GM12878 (cell line): ENCODE measurements at regions not wholly inside any gene's neighbourhood (a gene's known extent, or its start where the extent isn't known, plus 50 kb on each side); places are given as distances from the start of the nearest gene placed in this dataset.

Experiments
- ATAC-seq: fragments of 200-7000 bp; cut with Tn5 transposase; 3 replicates; pipeline ENCODE4 v1.9.1; 2020; ENCODE audit warnings: mild to moderate bottlenecking, moderate library complexity
- BruUV-seq: library from RNA; stranded (reverse); fragments of 400-500 nt; replicated peaks from 2 replicates; lab custom pipeline; 2021; lab: Mats Ljungman, UMichigan
- CTCF ChIA-PET: fragments of 300-600 bp; sonication (Branson Sonifier 250); formaldehyde crosslinking; extraction: SDS; loops from one replicate; lab custom pipeline; 2021; ENCODE audit warnings: inconsistent platforms; lab: Yijun Ruan, JAX
- POLR2A ChIA-PET: fragments of 350-600 bp; formaldehyde crosslinking; extraction: SDS; loops from one replicate; lab custom pipeline; 2021; ENCODE audit warnings: inconsistent platforms; lab: Charles Lee
- RAD21 ChIA-PET: fragments of 300-600 bp; sonication (Branson Sonifier 250); formaldehyde crosslinking; loops from one replicate; lab custom pipeline; 2023; ENCODE audit warnings: antibody characterized with exemption; ENCODE audit not compliant: unreplicated experiment; lab: Charles Lee
- SMC1A ChIA-PET: fragments of 300-600 bp; sonication (Branson Sonifier 250); formaldehyde crosslinking; loops from one replicate; lab custom pipeline; 2023; ENCODE audit not compliant: unreplicated experiment, uncharacterized antibody; lab: Charles Lee
- DNase-seq: peaks from one replicate; pipeline ENCODE4 v3.0.0-alpha.2; 2011; ENCODE audit warnings: low read depth, low spot score
- FAIRE-seq: peaks from 3 replicates; lab custom pipeline; 2011; peaks lifted over from hg19 to GRCh38; lab: Jason Lieb, UNC
- H2AFZ ChIP-seq: 2 replicates; pipeline ENCODE4 v1.6.0; 2011; ENCODE audit warnings: low read depth, low read length, control low read depth; ENCODE audit not compliant: control insufficient read depth
- H3K27ac ChIP-seq: 2 replicates; pipeline ENCODE4 v1.5.1; 2011; ENCODE audit warnings: control low read depth; ENCODE audit not compliant: control insufficient read depth, insufficient read depth
- H3K27me3 ChIP-seq, 2 experiments: replicated peaks in 1 of 2; 2 replicates each; pipeline versions ENCODE4 v1.6.0 to v1.6.1; 2011; ENCODE audit warnings: low read length in 1 of 2; ENCODE audit not compliant: control insufficient read depth in 2 of 2, insufficient read depth in 2 of 2
- H3K36me3 ChIP-seq, 2 experiments: 2 replicates each; pipeline ENCODE4 v1.5.1; 2011; ENCODE audit warnings: low read length in 1 of 2; ENCODE audit not compliant: control insufficient read depth in 2 of 2, insufficient read depth in 2 of 2
- H3K4me1 ChIP-seq: 2 replicates; pipeline ENCODE4 v1.6.1; 2011; ENCODE audit warnings: mild to moderate bottlenecking, low read length, moderate library complexity, mixed read lengths; ENCODE audit not compliant: control insufficient read depth, insufficient read depth
- H3K4me2 ChIP-seq: 2 replicates; pipeline ENCODE4 v1.6.0; 2011; ENCODE audit warnings: control low read depth; ENCODE audit not compliant: control insufficient read depth, insufficient read depth
- H3K4me3 ChIP-seq: fragments of 200-600 bp; sonication (generic); 2 replicates; pipeline ENCODE4 v1.5.1; 2016
- H3K79me2 ChIP-seq: 2 replicates; pipeline ENCODE4 v1.6.0; 2011; ENCODE audit warnings: low read length; ENCODE audit not compliant: control insufficient read depth, insufficient read depth
- H3K9ac ChIP-seq: 2 replicates; pipeline ENCODE4 v1.8.0; 2011; ENCODE audit warnings: low read length, control low read depth, mixed read lengths; ENCODE audit not compliant: control insufficient read depth, insufficient read depth
- H3K9me3 ChIP-seq: replicated peaks from 3 replicates; pipeline ENCODE4 v1.5.1; 2011; ENCODE audit warnings: mild to moderate bottlenecking, low read length; ENCODE audit not compliant: control insufficient read depth, insufficient read depth
- H4K20me1 ChIP-seq: 2 replicates; pipeline ENCODE4 v1.6.0; 2011; ENCODE audit not compliant: control insufficient read depth, insufficient read depth
- ASH2L ChIP-seq: fragments of 300-600, 200-600 bp; sonication (generic); IDR thresholded peaks from 2 replicates; pipeline ENCODE4 v1.6.1; 2017; ENCODE audit warnings: low read depth, mild to moderate bottlenecking, borderline replicate concordance
- CHD2 ChIP-seq: IDR thresholded peaks from 2 replicates; pipeline ENCODE4 v1.6.1; 2011; ENCODE audit warnings: low read depth, low read length, improper control_type of control experiment, borderline replicate concordance
- EED ChIP-seq: sonication (generic); IDR thresholded peaks from 2 replicates; pipeline ENCODE4 v1.6.1; 2016; ENCODE audit warnings: antibody characterized with exemption, low read depth
- FOS ChIP-seq: IDR thresholded peaks from 3 replicates; pipeline ENCODE4 v1.6.1; 2011; ENCODE audit warnings: borderline replicate concordance; ENCODE audit not compliant: insufficient read length; ENCODE audit errors: extremely low read depth
- IRF5 ChIP-seq: fragments of 450-650 bp; IDR thresholded peaks from 2 replicates; pipeline ENCODE4 v1.6.1; 2017; ENCODE audit warnings: borderline replicate concordance
- MAX ChIP-seq: IDR thresholded peaks from 2 replicates; pipeline ENCODE4 v1.6.1; 2012; ENCODE audit warnings: low read depth, low read length, improper control_type of control experiment
- MYB ChIP-seq: fragments of 150-350 bp; IDR thresholded peaks from 2 replicates; pipeline ENCODE4 v1.6.1; 2014; ENCODE audit warnings: mild to moderate bottlenecking, low read depth, low read length, borderline replicate concordance
- NFIC ChIP-seq: IDR thresholded peaks from 2 replicates; pipeline ENCODE4 v1.6.1; 2012; ENCODE audit warnings: low read depth, mild to moderate bottlenecking, inconsistent platforms, low read length, moderate library complexity
- NKRF ChIP-seq: fragments of 450-650 bp; conservative IDR thresholded peaks from 2 replicates; pipeline ENCODE4 v1.6.1; 2017; ENCODE audit warnings: mild to moderate bottlenecking, moderate library complexity
- NR2C1 ChIP-seq: fragments of 450-650 bp; IDR thresholded peaks from 2 replicates; pipeline ENCODE4 v1.6.1; 2017; ENCODE audit warnings: antibody characterized with exemption, mild to moderate bottlenecking, moderate library complexity
- REST ChIP-seq: IDR thresholded peaks from 2 replicates; pipeline ENCODE4 v1.6.1; 2012; ENCODE audit warnings: mild to moderate bottlenecking, low read depth, low read length
- SKIL ChIP-seq: fragments of 450-650 bp; IDR thresholded peaks from 2 replicates; pipeline ENCODE4 v1.6.1; 2017; ENCODE audit warnings: mild to moderate bottlenecking, low read depth, inconsistent platforms; ENCODE audit not compliant: poor library complexity, severe bottlenecking
- SREBF1 ChIP-seq: IDR thresholded peaks from 2 replicates; pipeline ENCODE4 v1.6.1; 2012; ENCODE audit warnings: mild to moderate bottlenecking, low read length
- SREBF2 ChIP-seq: IDR thresholded peaks from 2 replicates; pipeline ENCODE4 v1.6.1; 2012; ENCODE audit warnings: mild to moderate bottlenecking, low read length
- STAT3 ChIP-seq: IDR thresholded peaks from 2 replicates; pipeline ENCODE4 v1.6.1; 2011; ENCODE audit warnings: low read depth, low read length, improper control_type of control experiment
- WGBS: methylation state at CpG from one replicate; pipeline ENCODE4 v1.1.6; 2016; ENCODE audit warnings: low lambda C conversion rate; ENCODE audit not compliant: insufficient replicate concordance, insufficient coverage; ENCODE audit errors: missing lambda C conversion rate; 5-methylcytosine and 5-hydroxymethylcytosine counted together
- in situ Hi-C: fragments of 300-500 bp; cut with MboI; formaldehyde crosslinking; loops from 9 replicates; pipeline ENCODE4 v1.14.3; 2018; ENCODE audit warnings: mixed read lengths
- intact Hi-C: fragments of 100-400 bp; cut with micrococcal nuclease; formaldehyde crosslinking; loops from one replicate; pipeline ENCODE4 v1.14.2; 2022; ENCODE audit not compliant: unreplicated experiment

GRCh38 chr5:155455791-155456514, 442.4 kb downstream of the KIF4B start:
- BruUV-seq, result no TSS peak

More at GRCh38 chr5:155455791-155456514, 442.4 kb downstream of the KIF4B start:
- H2AFZ ChIP-seq, result no peak overlapping the region
- in situ Hi-C loops, result no loop called here
- WGBS, result 31% methylated on average over 4 of the region's 4 CpGs
- no peak overlapping the region for H3K4me2 ChIP-seq
- ATAC-seq, result no peak
- no peaks in the 10 kb centered on the region for H3K27me3 ChIP-seq
- no peaks in the 10 kb centered on the region for H3K4me1 ChIP-seq
- no peaks in the 10 kb centered on the region for H4K20me1 ChIP-seq
- no peak overlapping the region for H3K4me3 ChIP-seq
- H3K79me2 ChIP-seq, result no peaks in the 10 kb centered on the region
- no peak overlapping the region for H3K9ac ChIP-seq
- ChIA-PET SMC1A (no interaction called here), RAD21 (no interaction called here), CTCF (no interaction called here), POLR2A (no interaction called here)
- H3K9me3 ChIP-seq, result no peaks in the 10 kb centered on the region
- H3K36me3 ChIP-seq, result no peaks in the 10 kb centered on the region
- intact Hi-C loops, result no loop called here
- H3K27ac ChIP-seq, result no peak overlapping the region
- DNase-seq, result no peak
- TF ChIP-seq SREBF2 (no peak), EED (no peak), ASH2L (no peak), CHD2 (no peak), FOS (no peak), MYB (no peak), SREBF1 (no peak), IRF5 (no peak), MAX (no peak), NR2C1 (no peak), NFIC (no peak), SKIL (no peak), NKRF (no peak), REST (no peak), STAT3 (no peak)
- no peak for FAIRE-seq
